KMS-11 (cell line): ENCODE measurements at regions not wholly inside any gene's neighbourhood (a gene's known extent, or its start where the extent isn't known, plus 50 kb on each side); places are given as distances from the start of the nearest gene placed in this dataset.
"Not testable (repeated sequence)": the region's sequence is repeated elsewhere in the genome, so short reads cannot be mapped to it uniquely, and the experiment has no call there.

ENCODE experiments used
- H2AFZ ChIP-seq: fragments of 200-600 bp; sonication (generic); 2 replicates; pipeline ENCODE4 v1.6.1; 2016; ENCODE audit warnings: antibody characterized with exemption, mixed run types, low read depth
- H3K27ac ChIP-seq: fragments of 200-600 bp; sonication (generic); 2 replicates; pipeline ENCODE4 v1.6.1; 2016; ENCODE audit warnings: mild to moderate bottlenecking, mixed run types
- H3K27me3 ChIP-seq: fragments of 200-600 bp; sonication (generic); 2 replicates; pipeline ENCODE4 v1.6.1; 2017; ENCODE audit warnings: mild to moderate bottlenecking, low read depth, mixed run types, moderate library complexity; ENCODE audit not compliant: insufficient read depth
- H3K36me3 ChIP-seq: fragments of 200-600 bp; sonication (generic); 2 replicates; pipeline ENCODE4 v1.6.1; 2017; ENCODE audit warnings: mild to moderate bottlenecking, mixed run types; ENCODE audit not compliant: insufficient read depth
- H3K4me1 ChIP-seq: fragments of 200-600 bp; sonication (generic); 2 replicates; pipeline ENCODE4 v1.6.1; 2016; ENCODE audit warnings: mild to moderate bottlenecking, low read depth, mixed run types; ENCODE audit not compliant: poor library complexity, severe bottlenecking
- H3K4me2 ChIP-seq: fragments of 200-600 bp; sonication (generic); 2 replicates; pipeline ENCODE4 v1.7.0; 2016; ENCODE audit warnings: mild to moderate bottlenecking, mixed run types
- H3K4me3 ChIP-seq: fragments of 200-600 bp; sonication (generic); IDR thresholded peaks from 2 replicates; pipeline ENCODE4 v1.6.1; 2017; ENCODE audit warnings: low read depth, low read length, mixed read lengths; ENCODE audit not compliant: insufficient read depth
- H3K79me2 ChIP-seq: fragments of 200-600 bp; sonication (generic); 2 replicates; pipeline ENCODE4 v1.6.1; 2016; ENCODE audit warnings: low read depth, mixed run types; ENCODE audit not compliant: insufficient read depth
- H3K9ac ChIP-seq: fragments of 200-600 bp; sonication (generic); 2 replicates; pipeline ENCODE4 v1.6.1; 2016; ENCODE audit warnings: mild to moderate bottlenecking, mixed run types
- H4K20me1 ChIP-seq: fragments of 200-600 bp; sonication (generic); 2 replicates; pipeline ENCODE4 v1.6.1; 2016; ENCODE audit warnings: mild to moderate bottlenecking, mixed run types; ENCODE audit not compliant: insufficient read depth
- CTCF ChIP-seq: fragments of 200-600 bp; sonication (generic); conservative IDR thresholded peaks from 2 replicates; pipeline ENCODE4 v1.6.1; 2017; ENCODE audit warnings: low read depth, mild to moderate bottlenecking, antibody characterized with exemption, low read length, moderate library complexity, mixed read lengths

GRCh38 chr5:7261049-7261448 lies 134.9 kb upstream of the ADCY2 start:
- H3K27ac ChIP-seq = no peak overlapping the region

GRCh38 chr5:7261900-7262299 lies 134.0 kb upstream of the ADCY2 start:
- H3K9ac ChIP-seq = no peak overlapping the region
- H2AFZ ChIP-seq = no peak overlapping the region
- no peaks in the 10 kb centered on the region for H3K36me3 ChIP-seq
- TF ChIP-seq CTCF = no peak
- no peaks in the 10 kb centered on the region for H4K20me1 ChIP-seq
- no peak overlapping the region for H3K4me3 ChIP-seq
- H3K27me3 ChIP-seq = no peaks in the 10 kb centered on the region
- H3K4me2 ChIP-seq = no peak overlapping the region
- H3K27ac ChIP-seq = no peak overlapping the region
- no peaks in the 10 kb centered on the region for H3K79me2 ChIP-seq
- no peaks in the 10 kb centered on the region for H3K4me1 ChIP-seq

More at GRCh38 chr5:7261049-7261448, 134.9 kb upstream of the ADCY2 start:
- H3K4me3 ChIP-seq = no peak overlapping the region
- H3K79me2 ChIP-seq = no peaks in the 10 kb centered on the region
- peak overlapping the region; percentile 0; the same call in 1 of the 2 replicates for H2AFZ ChIP-seq
- no peaks in the 10 kb centered on the region for H3K4me1 ChIP-seq
- H3K27me3 ChIP-seq = no peaks in the 10 kb centered on the region
- H4K20me1 ChIP-seq = no peaks in the 10 kb centered on the region
- no peak overlapping the region for H3K9ac ChIP-seq
- no peak overlapping the region for H3K4me2 ChIP-seq
- peak; percentile 78 for TF ChIP-seq CTCF
- H3K36me3 ChIP-seq = no peaks in the 10 kb centered on the region

- not testable (repeated sequence) for H3K4me2 ChIP-seq, H3K27me3 ChIP-seq, H3K9ac ChIP-seq, H4K20me1 ChIP-seq, H3K4me1 ChIP-seq, H3K36me3 ChIP-seq, H3K4me3 ChIP-seq, H3K79me2 ChIP-seq, H3K27ac ChIP-seq, H2AFZ ChIP-seq
Measured at GRCh38 chr5:7263398-7264015, 132.4 kb upstream of the ADCY2 start.

- H3K4me1 ChIP-seq = not testable (repeated sequence)
Measured at GRCh38 chr5:7265776-7266175, 130.2 kb upstream of the ADCY2 start.

GRCh38 chr5:7268722-7269121 lies 127.2 kb upstream of the ADCY2 start:
- not testable (repeated sequence) for H3K36me3 ChIP-seq, H3K4me2 ChIP-seq, H3K4me3 ChIP-seq, H3K27me3 ChIP-seq, H3K4me1 ChIP-seq, H3K79me2 ChIP-seq, H4K20me1 ChIP-seq, H3K27ac ChIP-seq, H2AFZ ChIP-seq, H3K9ac ChIP-seq

More at GRCh38 chr5:7265776-7266175, 130.2 kb upstream of the ADCY2 start:
- H3K27me3 ChIP-seq, H3K4me3 ChIP-seq, H3K9ac ChIP-seq, H2AFZ ChIP-seq, H3K36me3 ChIP-seq, H3K4me2 ChIP-seq, H4K20me1 ChIP-seq, H3K79me2 ChIP-seq, H3K27ac ChIP-seq: not testable (repeated sequence)

- no peaks in the 10 kb centered on the region for H3K27me3 ChIP-seq
- H4K20me1 ChIP-seq = no peaks in the 10 kb centered on the region
- H3K79me2 ChIP-seq = no peaks in the 10 kb centered on the region
- TF ChIP-seq CTCF = no peak
- H3K9ac ChIP-seq = no peak overlapping the region
- H3K27ac ChIP-seq = no peak overlapping the region
- no peaks in the 10 kb centered on the region for H3K4me1 ChIP-seq
- no peak overlapping the region for H3K4me2 ChIP-seq
- H3K36me3 ChIP-seq = no peaks in the 10 kb centered on the region
- H2AFZ ChIP-seq = no peak overlapping the region
- H3K4me3 ChIP-seq = no peak overlapping the region
Measured at GRCh38 chr5:7269591-7270274, 126.2 kb upstream of the ADCY2 start.
